H1 (cell line): ENCODE measurements at regions not wholly inside any gene's neighbourhood (a gene's known extent, or its start where the extent isn't known, plus 50 kb on each side); places are given as distances from the start of the nearest gene placed in this dataset.

Source experiments
- SP1 ChIP-seq: IDR thresholded peaks from 2 replicates; pipeline ENCODE4 v1.6.1; 2011; ENCODE audit warnings: low read depth, low read length
- TF ChIP-seq, protein P1 (sequence below): IDR thresholded peaks from 2 replicates; pipeline ENCODE4 v1.6.1; 2012; ENCODE audit warnings: inconsistent platforms

DNA sequence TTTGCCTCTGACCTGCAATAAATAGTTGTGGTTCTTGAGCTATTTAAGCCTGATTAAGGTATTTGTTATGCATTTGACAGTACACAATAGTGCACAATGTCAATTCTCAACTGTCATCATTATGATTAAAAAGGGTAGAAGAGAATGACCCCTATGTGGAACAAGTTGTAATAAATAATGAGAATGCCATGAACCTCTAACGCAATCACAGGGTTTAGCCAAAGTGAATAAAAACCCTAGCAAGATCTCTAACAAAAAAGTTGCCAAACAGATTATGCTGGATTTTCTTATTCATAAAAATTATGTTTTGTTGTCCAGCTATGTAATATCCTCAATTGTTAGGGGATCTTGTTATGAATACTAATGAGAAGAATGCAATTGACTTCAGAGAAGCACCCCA is 387.4 kb downstream of the GPAT3 start (continued):
- TF ChIP-seq, protein P1, sequence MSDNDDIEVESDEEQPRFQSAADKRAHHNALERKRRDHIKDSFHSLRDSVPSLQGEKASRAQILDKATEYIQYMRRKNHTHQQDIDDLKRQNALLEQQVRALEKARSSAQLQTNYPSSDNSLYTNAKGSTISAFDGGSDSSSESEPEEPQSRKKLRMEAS, result no peak
- no peak for TF ChIP-seq SP1
- TF ChIP-seq, all 59 proteins: peak for 0
